PC-9 (cell line): ENCODE measurements at regions not wholly inside any gene's neighbourhood (a gene's known extent, or its start where the extent isn't known, plus 50 kb on each side); places are given as distances from the start of the nearest gene placed in this dataset.

Experiments used
- CTCF ChIP-seq: fragments of 200-600 bp; sonication (generic); conservative IDR thresholded peaks from 2 replicates; pipeline ENCODE4 v1.6.1; 2017; ENCODE audit warnings: mixed run types, antibody characterized with exemption, mild to moderate bottlenecking, moderate library complexity
- EZH2 ChIP-seq: fragments of 200-600 bp; sonication (generic); IDR thresholded peaks from 2 replicates; pipeline ENCODE4 v1.8.0; 2017; ENCODE audit warnings: antibody characterized with exemption, low read depth

DNA sequence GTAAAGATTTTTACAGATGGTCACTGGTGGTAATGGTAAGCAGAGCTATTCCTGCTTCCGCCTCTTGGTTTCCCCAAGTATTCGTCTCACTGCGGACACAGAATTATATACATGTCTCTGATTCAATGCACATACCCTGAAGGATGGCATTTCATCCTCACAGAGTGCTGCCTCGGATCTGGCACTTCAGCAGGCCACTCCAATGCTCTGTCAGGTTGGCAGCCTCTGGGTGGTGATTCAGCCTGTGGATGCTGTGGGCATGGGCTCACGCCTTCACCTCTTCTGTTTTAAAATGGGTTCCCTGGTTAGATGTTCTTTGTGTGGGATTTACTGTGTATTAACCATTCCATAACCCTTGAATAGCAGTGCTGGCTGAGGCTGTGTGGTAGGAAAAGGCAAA, 182.6 kb upstream of the ZNF608 start:
- TF ChIP-seq CTCF (no peak), EZH2 (no peak)
